Naive thymus-derived CD8-positive, alpha-beta T cell (primary cell): ENCODE measurements at regions not wholly inside any gene's neighbourhood (a gene's known extent, or its start where the extent isn't known, plus 50 kb on each side); places are given as distances from the start of the nearest gene placed in this dataset.
"Not testable (repeated sequence)": the region's sequence is repeated elsewhere in the genome, so short reads cannot be mapped to it uniquely, and the experiment has no call there.

Experiments
- ATAC-seq, 2 donors: fragments of 150-1000 bp; cut with Tn5 transposase in 1 of 2; sonication (Bioruptor Pico), chemical (Tn5 transposase) in 1 of 2; 1 replicate in 1 of 2; 2 replicates in 1 of 2; pipeline ENCODE4 v1.10.0; 2021; ENCODE audit warnings: mild to moderate bottlenecking in 2 of 2, moderate library complexity in 2 of 2
- POLR2A ChIA-PET: fragments of 350-600 bp; sonication (Branson Sonifier 250); formaldehyde crosslinking; loops from one replicate; lab custom pipeline; 2021; ENCODE audit warnings: antibody characterized with exemption; lab: Charles Lee
- DNase-seq, 10 donors: peaks; one replicate each; pipeline versions ENCODE4 v3.0.0 to v3.0.0-alpha.2; 2020 to 2022
- H3K27ac Mint-ChIP-seq, 10 donors: one replicate each; pipeline ENCODE4 v1.8.0; 2020 to 2022; ENCODE audit warnings: mild to moderate bottlenecking in 10 of 10, mixed read lengths in 10 of 10, moderate library complexity in 4 of 10, inconsistent platforms in 1 of 10
- H3K27me3 Mint-ChIP-seq, 5 donors: one replicate each; pipeline ENCODE4 v1.8.0; 2021 to 2022; ENCODE audit warnings: mixed read lengths in 5 of 5
- H3K36me3 Mint-ChIP-seq, 3 donors: one replicate each; pipeline ENCODE4 v1.8.0; 2020 to 2022; ENCODE audit warnings: mixed read lengths in 3 of 3, mild to moderate bottlenecking in 2 of 3, inconsistent platforms in 1 of 3
- H3K4me1 Mint-ChIP-seq, 4 donors: one replicate each; pipeline ENCODE4 v1.8.0; 2021 to 2022; ENCODE audit warnings: mixed read lengths in 4 of 4
- H3K4me3 Mint-ChIP-seq, 10 donors: one replicate each; pipeline ENCODE4 v1.8.0; 2020 to 2022; ENCODE audit warnings: mild to moderate bottlenecking in 10 of 10, mixed read lengths in 10 of 10, moderate library complexity in 6 of 10, inconsistent platforms in 1 of 10
- H3K9me3 Mint-ChIP-seq, 9 donors: one replicate each; pipeline ENCODE4 v1.8.0; 2020 to 2022; ENCODE audit warnings: mixed read lengths in 9 of 9, mild to moderate bottlenecking in 3 of 9, inconsistent platforms in 1 of 9, moderate library complexity in 1 of 9

DNA sequence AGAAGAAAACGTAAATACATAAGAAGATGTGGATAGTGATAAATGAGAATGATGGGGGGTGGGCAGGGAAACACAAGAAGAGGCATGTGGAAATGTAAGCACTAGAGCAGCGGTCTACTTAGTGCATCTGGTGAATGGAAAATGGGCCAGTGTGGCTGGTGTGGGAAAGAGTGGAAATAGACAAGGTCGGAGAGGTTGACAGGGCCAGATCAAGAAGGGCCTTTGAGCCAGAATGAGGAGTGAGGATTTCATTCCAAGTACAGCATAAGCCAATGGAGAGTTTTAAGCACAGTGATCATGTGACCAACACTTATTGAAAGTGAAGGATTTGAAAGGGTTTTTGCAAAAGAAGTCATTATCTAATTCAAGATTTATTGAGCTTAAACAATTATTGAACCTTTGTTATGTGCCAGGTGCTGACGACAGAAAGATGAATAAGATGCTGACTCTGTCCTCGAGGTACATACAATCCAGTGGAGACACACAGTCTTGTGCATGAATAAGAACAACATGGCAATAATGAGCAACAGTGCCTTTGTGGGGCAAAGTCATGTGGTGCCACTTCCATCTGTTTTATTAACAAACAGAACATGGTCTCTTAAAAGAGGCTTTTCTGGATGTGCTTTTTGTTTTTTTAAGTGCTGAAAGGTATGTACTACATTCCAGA is 124.1 kb downstream of the MFSD1 start:
- H3K4me3 Mint-ChIP-seq = no peak overlapping the region
- H3K36me3 Mint-ChIP-seq = no peaks in the 10 kb centered on the region
- ATAC-seq (no peak), DNase-seq (no peak)
- H3K9me3 Mint-ChIP-seq = peaks cover 0 to 4% (median 0%) of the 10 kb centered on the region in 9 donors
- H3K27ac Mint-ChIP-seq = no peak overlapping the region
- no peaks in the 10 kb centered on the region for H3K4me1 Mint-ChIP-seq
- POLR2A ChIA-PET = no interaction called here
- H3K27me3 Mint-ChIP-seq = peaks cover 1 to 9% (median 3%) of the 10 kb centered on the region in 5 donors

DNA sequence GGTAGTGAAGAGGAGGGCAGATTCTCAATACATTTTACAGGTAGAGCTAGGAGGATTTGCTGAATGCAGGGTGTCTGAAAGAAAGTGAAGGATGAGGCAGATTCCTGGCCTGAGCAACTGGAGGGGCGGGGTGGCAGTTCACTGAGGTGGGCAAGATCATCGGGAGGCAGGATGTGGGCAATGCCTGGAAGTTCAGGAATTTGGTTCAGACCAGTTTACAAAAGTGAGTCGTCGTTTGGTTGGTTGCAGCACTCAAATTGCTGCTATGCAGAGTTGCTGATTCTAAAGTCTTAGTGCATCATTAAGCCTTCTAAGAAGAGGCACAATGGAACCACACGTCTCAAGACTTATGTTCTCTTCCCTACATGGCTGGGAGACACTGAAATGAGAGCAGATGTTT is 134.0 kb downstream of the MFSD1 start:
- Mint-ChIP-seq H3K27me3 (peaks cover 5 to 32% (median 14%) of the 10 kb centered on the region in 5 donors), H3K4me3 (no peak overlapping the region), H3K4me1 (peaks cover 0 to 3% (median 0%) of the 10 kb centered on the region in 4 donors), H3K27ac (peak overlapping the region in 1 of 10 donors; percentile 0), H3K9me3 (peaks cover 3 to 61% (median 35%) of the 10 kb centered on the region in 9 donors), H3K36me3 (peaks cover 0 to 17% (median 2%) of the 10 kb centered on the region in 3 donors)
- ATAC-seq = no peak
- DNase-seq = no peak
- POLR2A ChIA-PET = no interaction called here

DNA sequence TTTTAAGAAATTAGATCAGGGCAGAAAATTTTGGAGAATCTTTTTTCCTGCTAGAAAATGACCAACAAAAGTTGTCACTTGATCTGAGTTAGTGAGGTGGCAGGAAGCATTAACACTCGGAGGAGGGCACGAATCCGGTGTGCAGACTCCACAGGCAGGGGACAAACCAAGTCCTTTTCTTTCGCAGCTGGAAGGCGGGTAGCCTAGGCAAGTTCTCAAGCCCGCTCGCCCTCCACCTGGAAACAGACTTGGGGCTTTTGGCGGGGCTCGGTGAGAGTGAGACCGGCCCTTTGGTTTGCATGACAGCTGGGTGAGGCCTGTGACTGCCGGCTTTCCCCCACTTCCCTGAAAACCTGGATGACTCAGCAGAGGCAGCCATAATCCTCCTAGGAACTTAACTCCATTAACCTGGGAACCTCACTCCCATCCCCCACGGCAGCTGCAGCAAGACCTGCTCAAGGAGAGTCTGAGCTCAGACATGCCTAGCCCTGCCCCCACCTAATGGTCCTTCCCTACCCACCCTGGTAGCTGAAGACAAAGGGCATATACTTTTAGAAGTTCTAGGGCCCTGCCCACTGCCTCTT is 134.8 kb downstream of the MFSD1 start:
- DNase-seq (no peak), ATAC-seq (no peak)
- H3K9me3 Mint-ChIP-seq = peaks cover 3 to 69% (median 41%) of the 10 kb centered on the region in 9 donors
- H3K4me1 Mint-ChIP-seq = peaks cover 0 to 3% (median 0%) of the 10 kb centered on the region in 4 donors
- no peak overlapping the region for H3K4me3 Mint-ChIP-seq
- H3K27ac Mint-ChIP-seq = no peak overlapping the region
- peaks cover 5 to 32% (median 14%) of the 10 kb centered on the region in 5 donors for H3K27me3 Mint-ChIP-seq
- H3K36me3 Mint-ChIP-seq = peaks cover 0 to 17% (median 2%) of the 10 kb centered on the region in 3 donors
- POLR2A ChIA-PET = no interaction called here

DNA sequence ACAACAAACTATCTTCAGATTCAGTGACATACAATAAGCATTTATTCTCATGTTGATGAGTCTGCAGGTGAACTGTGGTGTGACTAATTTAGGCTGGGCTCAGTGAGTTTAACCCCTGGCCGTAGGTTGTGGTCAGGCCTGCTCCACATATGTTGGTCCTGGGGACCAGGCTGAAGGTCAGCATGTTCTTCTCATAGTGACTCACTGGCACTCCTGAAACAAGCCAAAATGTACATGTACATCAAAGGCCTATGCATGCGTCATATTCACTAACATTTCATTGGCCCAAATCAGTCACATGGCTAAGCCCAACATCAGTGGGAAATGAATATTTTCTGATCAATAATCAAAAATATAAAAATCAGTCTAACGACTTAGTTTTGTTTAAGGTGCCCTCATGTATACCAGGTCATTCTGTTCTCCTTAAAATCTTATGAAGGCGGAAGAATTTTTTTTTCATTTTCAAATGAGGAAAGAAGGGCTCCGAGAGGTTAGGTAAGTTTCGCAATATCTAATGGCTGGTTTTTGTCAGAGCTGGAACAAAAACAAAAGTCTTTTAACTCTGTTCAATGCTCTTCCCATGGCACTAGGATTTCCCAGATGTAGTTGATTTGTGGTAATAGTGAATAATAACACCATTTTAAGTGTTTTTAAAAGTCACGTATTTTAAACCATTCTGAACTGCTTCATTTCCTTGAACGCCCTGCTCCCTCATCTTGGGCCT is 148.5 kb downstream of the MFSD1 start:
- POLR2A ChIA-PET = no interaction called here

DNA sequence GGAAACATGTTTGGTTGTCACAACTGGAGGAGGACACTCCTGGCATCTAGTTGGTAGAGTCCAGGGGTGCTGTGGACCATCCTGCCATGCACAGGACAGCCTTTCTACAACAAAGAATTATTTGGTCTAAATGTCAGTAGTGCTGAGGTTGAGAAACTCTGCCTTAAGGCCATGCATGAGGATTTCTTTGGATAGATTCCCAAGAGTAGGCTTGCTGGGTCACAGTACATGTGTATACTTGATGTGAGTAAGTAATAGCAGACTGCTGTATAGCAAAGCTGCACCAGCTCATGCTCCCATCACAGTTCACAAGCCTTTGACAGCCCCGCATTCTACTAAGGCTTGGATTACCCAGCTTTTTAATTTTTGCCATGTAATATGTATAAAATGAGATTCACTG is 151.3 kb downstream of the MFSD1 start:
- peaks cover 0 to 9% (median 4%) of the 10 kb centered on the region in 9 donors for H3K9me3 Mint-ChIP-seq
- DNase-seq = no peak
- no peak for ATAC-seq
- no peak overlapping the region for H3K4me3 Mint-ChIP-seq
- H3K27ac Mint-ChIP-seq = no peak overlapping the region
- H3K36me3 Mint-ChIP-seq = no peaks in the 10 kb centered on the region
- POLR2A ChIA-PET = no interaction called here
- peaks cover 0 to 17% (median 4%) of the 10 kb centered on the region in 5 donors for H3K27me3 Mint-ChIP-seq
- no peaks in the 10 kb centered on the region for H3K4me1 Mint-ChIP-seq

More for the DNA sequence above, 148.5 kb downstream of the MFSD1 start:
- Mint-ChIP-seq H3K27me3 (peaks cover 0 to 23% (median 7%) of the 10 kb centered on the region in 5 donors), H3K4me3 (no peak overlapping the region), H3K36me3 (no peaks in the 10 kb centered on the region), H3K4me1 (no peaks in the 10 kb centered on the region), H3K9me3 (peaks cover 0 to 9% (median 1%) of the 10 kb centered on the region in 9 donors), H3K27ac (no peak overlapping the region)
- DNase-seq (no peak), ATAC-seq (no peak)

DNA sequence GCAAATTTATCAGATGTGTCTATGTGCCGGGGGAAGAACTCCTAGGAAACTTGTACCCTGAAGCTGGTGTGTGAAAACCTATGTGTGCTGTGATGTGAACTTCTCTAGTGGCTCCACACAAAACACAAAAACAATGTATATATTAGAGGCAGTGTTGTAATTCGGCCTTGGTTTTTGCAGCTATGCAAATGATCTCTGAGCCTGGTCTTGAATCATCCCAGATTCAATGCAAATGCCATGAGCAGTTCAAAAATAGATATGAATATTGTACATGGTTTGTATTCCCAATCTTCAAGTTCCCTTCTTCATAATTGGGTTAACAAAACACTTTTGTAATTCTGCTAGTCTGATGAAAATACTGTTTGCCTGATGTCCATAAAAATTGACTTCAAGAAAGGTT is 152.6 kb downstream of the MFSD1 start:
- POLR2A ChIA-PET = no interaction called here
- Mint-ChIP-seq H3K27ac (no peak overlapping the region), H3K4me3 (no peak overlapping the region), H3K27me3 (peaks cover 0 to 9% (median 1%) of the 10 kb centered on the region in 5 donors), H3K36me3 (no peaks in the 10 kb centered on the region), H3K4me1 (no peaks in the 10 kb centered on the region), H3K9me3 (peaks cover 0 to 8% (median 4%) of the 10 kb centered on the region in 9 donors)
- DNase-seq (no peak), ATAC-seq (no peak)

DNA sequence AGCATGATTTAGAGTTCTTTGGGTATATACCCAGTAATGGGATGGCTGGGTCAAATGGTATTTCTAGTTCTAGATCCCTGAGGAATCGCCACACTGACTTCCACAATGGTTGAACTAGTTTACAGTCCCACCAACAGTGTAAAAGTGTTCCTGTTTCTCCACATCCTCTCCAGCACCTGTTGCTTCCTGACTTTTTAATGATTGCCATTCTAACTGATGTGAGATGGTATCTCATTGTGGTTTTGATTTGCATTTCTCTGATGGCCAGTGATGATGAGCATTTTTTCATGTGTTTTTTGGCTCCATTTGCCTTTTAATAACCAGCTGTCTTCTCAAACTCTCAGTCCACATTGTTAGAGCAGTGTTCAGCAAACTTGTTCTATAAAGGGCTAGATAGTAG is 155.9 kb downstream of the MFSD1 start:
- H3K4me3 Mint-ChIP-seq, POLR2A ChIA-PET, H3K27me3 Mint-ChIP-seq, H3K4me1 Mint-ChIP-seq, H3K9me3 Mint-ChIP-seq, H3K36me3 Mint-ChIP-seq, ATAC-seq, DNase-seq, H3K27ac Mint-ChIP-seq: not testable (repeated sequence)

DNA sequence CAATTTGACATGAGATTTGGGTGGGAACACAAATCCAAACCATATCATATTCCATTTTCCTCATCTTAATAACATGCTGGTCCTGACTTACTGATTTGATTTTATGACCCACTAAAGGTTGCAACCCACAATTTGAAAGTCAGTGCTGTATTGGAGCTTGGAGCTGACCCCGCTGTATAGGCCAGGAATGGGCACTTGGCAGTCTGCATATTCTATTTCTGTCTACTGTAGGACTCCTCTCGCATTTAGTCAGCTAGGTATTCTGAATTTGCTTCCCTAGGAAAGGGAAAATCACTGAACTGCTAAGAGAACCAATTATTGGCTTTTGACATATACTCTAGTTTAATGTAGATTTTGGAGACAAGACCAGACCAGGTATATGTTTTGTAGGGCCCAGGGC is 157.0 kb downstream of the MFSD1 start:
- no peak overlapping the region for H3K27ac Mint-ChIP-seq
- no peak for ATAC-seq
- no peaks in the 10 kb centered on the region for H3K4me1 Mint-ChIP-seq
- H3K9me3 Mint-ChIP-seq = peaks cover 0 to 8% (median 4%) of the 10 kb centered on the region in 9 donors
- peaks cover 0 to 3% (median 2%) of the 10 kb centered on the region in 5 donors for H3K27me3 Mint-ChIP-seq
- H3K36me3 Mint-ChIP-seq = no peaks in the 10 kb centered on the region
- POLR2A ChIA-PET = no interaction called here
- DNase-seq = no peak
- no peak overlapping the region for H3K4me3 Mint-ChIP-seq

DNA sequence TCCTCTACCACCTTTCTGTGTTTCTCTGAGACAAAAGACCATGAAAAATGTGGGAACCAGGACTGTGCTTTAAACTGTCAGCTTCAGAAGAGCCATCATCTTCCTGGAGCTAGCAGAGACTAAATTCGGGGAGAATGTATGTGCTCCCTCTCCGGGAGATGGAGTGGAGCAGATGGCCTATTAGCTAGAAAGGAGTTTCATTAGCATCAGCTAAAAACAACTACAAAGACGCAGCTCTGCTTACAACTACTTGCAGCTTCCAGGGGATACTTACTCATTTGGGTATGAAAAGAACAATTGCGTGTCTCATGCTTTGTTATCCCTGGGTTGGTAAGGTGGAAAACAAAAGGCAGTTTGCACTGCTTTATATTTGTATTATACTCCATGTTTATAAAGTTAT is 159.6 kb downstream of the MFSD1 start:
- ATAC-seq = no peak

DNA sequence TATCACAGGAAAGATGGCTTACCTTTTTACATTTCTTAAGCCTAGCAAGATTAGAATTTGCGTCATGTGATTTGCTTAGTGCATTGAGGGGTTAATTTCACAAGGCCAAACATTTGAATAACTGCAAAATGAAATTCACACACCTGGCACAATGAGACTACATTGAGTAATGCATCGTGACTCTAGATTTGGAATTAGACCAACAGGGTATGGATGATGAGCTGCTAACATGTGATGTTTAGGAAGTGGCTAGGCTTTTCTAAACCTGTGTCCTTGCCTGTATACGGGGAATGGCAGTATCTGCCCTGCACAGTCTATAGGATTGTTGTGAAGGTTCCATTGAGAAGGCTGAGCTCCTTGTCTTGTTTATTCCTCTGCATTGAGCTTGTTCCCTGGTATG is 160.1 kb downstream of the MFSD1 start:
- no peak for DNase-seq
- no peak overlapping the region for H3K27ac Mint-ChIP-seq
- no peaks in the 10 kb centered on the region for H3K36me3 Mint-ChIP-seq
- no peaks in the 10 kb centered on the region for H3K4me1 Mint-ChIP-seq
- ATAC-seq = no peak
- H3K4me3 Mint-ChIP-seq = no peak overlapping the region
- peaks cover 0 to 6% (median 1%) of the 10 kb centered on the region in 9 donors for H3K9me3 Mint-ChIP-seq
- POLR2A ChIA-PET = no interaction called here
- H3K27me3 Mint-ChIP-seq = peaks cover 0 to 3% (median 2%) of the 10 kb centered on the region in 5 donors

More for the DNA sequence above, 159.6 kb downstream of the MFSD1 start:
- Mint-ChIP-seq H3K4me3 (no peak overlapping the region), H3K4me1 (no peaks in the 10 kb centered on the region), H3K27me3 (peaks cover 0 to 3% (median 3%) of the 10 kb centered on the region in 5 donors), H3K9me3 (peaks cover 0 to 6% (median 1%) of the 10 kb centered on the region in 9 donors), H3K27ac (no peak overlapping the region), H3K36me3 (no peaks in the 10 kb centered on the region)
- DNase-seq = no peak
- POLR2A ChIA-PET = no interaction called here

DNA sequence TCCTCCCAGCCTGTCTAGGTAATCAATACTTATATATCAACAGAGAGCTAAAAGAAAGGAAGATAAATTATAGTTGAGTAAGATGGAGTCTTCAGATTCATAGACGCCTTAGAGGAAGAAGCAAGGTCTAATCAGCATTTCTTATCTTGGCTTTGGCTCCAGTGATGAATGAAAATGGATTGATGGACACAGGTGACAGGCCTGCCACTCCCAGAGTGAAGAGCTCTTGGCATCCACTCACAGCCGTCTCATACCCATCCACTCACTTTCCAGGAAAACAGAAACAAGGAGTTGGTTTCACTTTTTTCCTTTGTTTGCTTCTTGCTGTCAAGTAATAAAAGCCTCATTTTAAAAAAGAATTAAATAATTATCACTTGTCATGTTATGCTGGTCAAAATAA is 168.2 kb downstream of the MFSD1 start:
- ATAC-seq (no peak), DNase-seq (no peak)
- Mint-ChIP-seq H3K27ac (no peak overlapping the region), H3K36me3 (no peaks in the 10 kb centered on the region), H3K4me1 (no peaks in the 10 kb centered on the region), H3K27me3 (peaks cover 0 to 14% (median 6%) of the 10 kb centered on the region in 5 donors), H3K4me3 (no peak overlapping the region), H3K9me3 (peaks cover 0 to 14% (median 3%) of the 10 kb centered on the region in 9 donors)
- POLR2A ChIA-PET = no interaction called here

DNA sequence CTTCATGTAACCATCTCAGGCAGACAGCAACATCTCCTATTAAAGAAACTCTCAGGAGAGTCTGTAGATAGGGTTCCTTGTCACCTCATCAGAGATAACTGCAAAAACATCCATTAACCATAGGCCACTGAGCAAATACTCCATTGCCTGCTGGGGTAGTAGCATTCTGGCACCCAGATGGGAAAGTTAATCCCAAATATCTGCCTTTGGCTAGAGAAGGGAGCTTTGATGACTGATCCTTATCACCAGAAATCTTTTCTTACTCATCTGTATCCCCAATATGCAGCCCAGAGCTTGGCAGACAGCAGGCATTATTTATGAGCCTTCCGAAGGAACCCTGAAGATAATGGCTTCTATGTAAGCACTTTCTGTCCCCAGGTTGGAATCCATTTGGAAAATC is 173.1 kb downstream of the MFSD1 start:
- DNase-seq (no peak), ATAC-seq (no peak)
- no peaks in the 10 kb centered on the region for H3K4me1 Mint-ChIP-seq
- no peak overlapping the region for H3K27ac Mint-ChIP-seq
- peaks cover 0 to 16% (median 3%) of the 10 kb centered on the region in 5 donors for H3K27me3 Mint-ChIP-seq
- H3K4me3 Mint-ChIP-seq = no peak overlapping the region
- no peaks in the 10 kb centered on the region for H3K36me3 Mint-ChIP-seq
- peaks cover 0 to 13% (median 3%) of the 10 kb centered on the region in 9 donors for H3K9me3 Mint-ChIP-seq
- POLR2A ChIA-PET = no interaction called here

DNA sequence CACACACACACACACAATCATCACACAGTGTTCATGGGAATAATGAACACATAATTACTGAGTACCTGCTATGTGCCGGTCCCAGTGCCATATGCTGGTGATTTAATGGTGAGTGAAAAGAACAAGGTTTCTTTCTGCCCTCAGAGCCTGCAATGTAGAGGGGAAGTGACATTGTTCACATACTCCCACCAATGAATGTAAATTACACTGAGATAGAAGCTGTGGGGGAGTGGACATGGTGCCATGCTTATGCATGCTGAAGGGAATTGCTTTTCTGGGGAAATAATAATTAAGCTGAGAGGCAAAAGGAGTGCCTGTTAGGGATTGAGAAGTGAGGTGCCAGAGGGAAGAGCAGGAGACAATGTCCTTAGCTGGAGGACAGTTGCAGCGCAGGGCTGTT is 175.1 kb downstream of the MFSD1 start:
- ATAC-seq (no peak), DNase-seq (no peak)
- Mint-ChIP-seq H3K4me1 (no peaks in the 10 kb centered on the region), H3K4me3 (no peak overlapping the region), H3K9me3 (peaks cover 0 to 23% (median 2%) of the 10 kb centered on the region in 9 donors), H3K27ac (no peak overlapping the region), H3K27me3 (peaks cover 0 to 18% (median 2%) of the 10 kb centered on the region in 5 donors), H3K36me3 (no peaks in the 10 kb centered on the region)
- POLR2A ChIA-PET = no interaction called here
